Peyer's patch (tissue), 4 donors: ENCODE measurements at regions not wholly inside any gene's neighbourhood (a gene's known extent, or its start where the extent isn't known, plus 50 kb on each side); places are given as distances from the start of the nearest gene placed in this dataset.

Source experiments
- DNase-seq, 3 donors: peaks; one replicate each; pipeline ENCODE4 v3.0.0-alpha.2; 2017 to 2019
- H3K27ac ChIP-seq, 4 donors: fragments of 200-600 bp; sonication (generic); one replicate each; pipeline ENCODE4 v1.5.1; 2016 to 2019
- H3K27me3 ChIP-seq, 2 donors: fragments of 200-600 bp; sonication (generic); one replicate each; pipeline ENCODE4 v1.5.1; 2019
- H3K36me3 ChIP-seq, 3 donors: fragments of 200-600 bp; sonication (generic); one replicate each; pipeline ENCODE4 v1.5.1; 2016 to 2019
- H3K4me1 ChIP-seq, 4 donors: fragments of 200-600 bp; sonication (generic); one replicate each; pipeline ENCODE4 v1.5.1; 2016 to 2019
- H3K4me3 ChIP-seq, 4 donors: fragments of 200-600 bp; sonication (generic); 1 replicate in 3 of 4; 2 replicates in 1 of 4; pipeline ENCODE4 v1.5.1; 2016 to 2019; ENCODE audit warnings: mild to moderate bottlenecking in 1 of 4
- H3K9me3 ChIP-seq, 4 donors: fragments of 200-600 bp; sonication (generic); one replicate each; pipeline ENCODE4 v1.5.1; 2016 to 2019; ENCODE audit warnings: mild to moderate bottlenecking in 1 of 4
- POLR2A ChIP-seq, 2 donors: fragments of 450-650 bp; IDR thresholded peaks; one replicate each; pipeline ENCODE4 v1.5.1; 2017; ENCODE audit warnings: antibody characterized with exemption in 2 of 2, mild to moderate bottlenecking in 2 of 2, moderate library complexity in 2 of 2
- TF ChIP-seq, protein P1 (sequence below), 6 experiments: fragments of 450-650 bp in 4 of 6; fragments of 200-600 bp in 2 of 6; sonication (generic) in 1 of 6; IDR thresholded peaks; one replicate each; pipeline ENCODE4 v1.5.1; 2017 to 2019; ENCODE audit warnings: antibody characterized with exemption in 6 of 6, mild to moderate bottlenecking in 3 of 6, moderate library complexity in 1 of 6

DNA sequence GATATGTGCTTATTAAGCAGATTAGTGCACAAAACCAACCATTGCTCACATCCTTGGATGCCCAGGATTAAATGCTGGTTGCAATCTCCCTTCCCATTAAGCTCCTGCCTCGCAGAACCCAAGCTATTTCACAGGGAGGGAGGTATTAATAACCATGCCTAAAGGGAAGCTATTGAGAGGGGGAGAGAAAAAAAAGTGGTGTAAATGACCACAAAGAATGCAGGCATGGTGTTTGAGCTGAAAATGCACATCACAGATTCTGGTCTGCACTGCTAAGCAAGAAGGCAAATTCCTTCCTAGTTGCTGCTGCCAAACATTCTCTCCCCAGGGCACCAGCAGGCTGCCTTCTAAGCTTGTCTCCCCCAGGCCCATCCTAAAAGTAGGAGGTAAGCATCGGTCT, 92.0 kb upstream of the ISX start:
- H3K9me3 ChIP-seq: no peaks in the 10 kb centered on the region
- H3K4me3 ChIP-seq: no peak overlapping the region
- H3K4me1 ChIP-seq: no peaks in the 10 kb centered on the region
- H3K27me3 ChIP-seq: no peaks in the 10 kb centered on the region
- no peak for DNase-seq
- no peaks in the 10 kb centered on the region for H3K36me3 ChIP-seq
- no peak overlapping the region for H3K27ac ChIP-seq
- TF ChIP-seq, protein P1, sequence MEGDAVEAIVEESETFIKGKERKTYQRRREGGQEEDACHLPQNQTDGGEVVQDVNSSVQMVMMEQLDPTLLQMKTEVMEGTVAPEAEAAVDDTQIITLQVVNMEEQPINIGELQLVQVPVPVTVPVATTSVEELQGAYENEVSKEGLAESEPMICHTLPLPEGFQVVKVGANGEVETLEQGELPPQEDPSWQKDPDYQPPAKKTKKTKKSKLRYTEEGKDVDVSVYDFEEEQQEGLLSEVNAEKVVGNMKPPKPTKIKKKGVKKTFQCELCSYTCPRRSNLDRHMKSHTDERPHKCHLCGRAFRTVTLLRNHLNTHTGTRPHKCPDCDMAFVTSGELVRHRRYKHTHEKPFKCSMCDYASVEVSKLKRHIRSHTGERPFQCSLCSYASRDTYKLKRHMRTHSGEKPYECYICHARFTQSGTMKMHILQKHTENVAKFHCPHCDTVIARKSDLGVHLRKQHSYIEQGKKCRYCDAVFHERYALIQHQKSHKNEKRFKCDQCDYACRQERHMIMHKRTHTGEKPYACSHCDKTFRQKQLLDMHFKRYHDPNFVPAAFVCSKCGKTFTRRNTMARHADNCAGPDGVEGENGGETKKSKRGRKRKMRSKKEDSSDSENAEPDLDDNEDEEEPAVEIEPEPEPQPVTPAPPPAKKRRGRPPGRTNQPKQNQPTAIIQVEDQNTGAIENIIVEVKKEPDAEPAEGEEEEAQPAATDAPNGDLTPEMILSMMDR (IDR thresholded peaks at IDR 0.05): no peak
- no peak for TF ChIP-seq POLR2A (IDR thresholded peaks at IDR 0.05)

DNA sequence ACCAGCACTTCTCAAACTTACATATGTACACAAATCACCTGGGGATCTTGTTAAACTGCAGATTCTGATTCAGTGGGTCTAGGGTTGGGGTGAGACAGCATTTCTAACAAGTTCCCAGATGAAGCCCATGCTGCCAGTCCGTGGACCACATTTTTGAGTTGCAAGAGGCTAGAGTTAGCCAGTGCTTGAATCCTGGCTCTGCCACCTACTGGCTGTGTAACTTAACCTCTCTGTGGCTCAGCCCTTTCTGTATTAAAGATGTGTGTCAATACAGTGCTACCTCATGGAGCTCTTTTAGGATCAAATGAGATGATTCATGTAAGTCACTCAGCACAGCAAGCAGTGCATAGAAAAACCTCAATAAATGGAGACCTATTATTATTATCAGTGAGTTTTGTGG, 90.2 kb upstream of the ISX start:
- no peak for TF ChIP-seq POLR2A (IDR thresholded peaks at IDR 0.05)
- TF ChIP-seq, protein P1 (IDR thresholded peaks at IDR 0.05): peak in 1 of 6 experiments; percentile 12
- DNase-seq: no peak
- no peaks in the 10 kb centered on the region for H3K4me1 ChIP-seq
- H3K27ac ChIP-seq: no peak overlapping the region
- no peaks in the 10 kb centered on the region for H3K9me3 ChIP-seq
- no peaks in the 10 kb centered on the region for H3K36me3 ChIP-seq
- no peak overlapping the region for H3K4me3 ChIP-seq
- H3K27me3 ChIP-seq: no peaks in the 10 kb centered on the region

DNA sequence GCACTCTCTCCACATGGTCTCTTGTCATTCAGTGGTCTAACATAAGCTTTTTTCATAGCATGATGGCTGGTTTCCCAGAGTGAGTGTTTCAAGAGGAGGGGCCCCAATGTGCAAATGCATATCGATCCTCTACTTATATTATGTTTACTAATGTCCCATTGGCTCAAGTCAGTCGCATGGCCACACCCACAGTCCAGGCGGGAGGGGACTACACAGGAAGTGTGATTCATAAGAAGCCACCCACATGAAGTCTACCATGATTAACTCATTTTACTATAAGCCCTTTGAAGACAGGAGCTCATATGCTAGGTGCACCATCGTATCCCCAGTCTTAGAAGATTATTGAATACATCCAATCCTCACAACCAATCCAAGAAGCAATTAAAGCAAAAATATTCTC, 89.5 kb upstream of the ISX start:
- TF ChIP-seq, protein P1 (IDR thresholded peaks at IDR 0.05): no peak
- no peak for TF ChIP-seq POLR2A (IDR thresholded peaks at IDR 0.05)
- no peaks in the 10 kb centered on the region for H3K9me3 ChIP-seq

DNA sequence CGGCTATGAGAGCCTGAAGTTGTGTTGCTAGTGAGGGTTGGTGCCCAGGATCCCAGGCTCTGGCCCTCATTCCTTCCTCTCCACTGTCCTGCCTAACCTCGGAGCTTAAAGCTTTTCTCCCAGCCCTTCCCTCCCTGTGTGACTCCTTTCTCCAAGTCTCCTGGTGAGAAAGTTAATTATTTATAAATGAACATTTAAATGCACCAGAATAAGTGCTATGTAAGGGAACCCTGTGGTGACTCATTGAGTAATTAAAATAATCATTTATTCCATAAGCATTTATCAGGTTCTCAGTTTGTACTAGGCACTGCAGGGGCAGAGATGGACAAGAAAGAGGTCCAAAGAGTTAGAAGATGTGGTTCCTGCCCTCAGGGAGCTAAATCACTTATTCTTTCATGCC, 89.1 kb upstream of the ISX start:
- no peak for TF ChIP-seq POLR2A (IDR thresholded peaks at IDR 0.05)
- TF ChIP-seq, protein P1 (IDR thresholded peaks at IDR 0.05): no peak
- Histone ChIP-seq H3K4me3 (no peak overlapping the region), H3K36me3 (no peaks in the 10 kb centered on the region), H3K4me1 (no peaks in the 10 kb centered on the region), H3K27ac (no peak overlapping the region), H3K27me3 (no peaks in the 10 kb centered on the region), H3K9me3 (no peaks in the 10 kb centered on the region)
- DNase-seq: no peak

More for the DNA sequence above, 89.5 kb upstream of the ISX start:
- no peaks in the 10 kb centered on the region for H3K36me3 ChIP-seq
- no peaks in the 10 kb centered on the region for H3K27me3 ChIP-seq
- H3K27ac ChIP-seq: no peak overlapping the region
- H3K4me3 ChIP-seq: no peak overlapping the region
- no peaks in the 10 kb centered on the region for H3K4me1 ChIP-seq
- DNase-seq: no peak

DNA sequence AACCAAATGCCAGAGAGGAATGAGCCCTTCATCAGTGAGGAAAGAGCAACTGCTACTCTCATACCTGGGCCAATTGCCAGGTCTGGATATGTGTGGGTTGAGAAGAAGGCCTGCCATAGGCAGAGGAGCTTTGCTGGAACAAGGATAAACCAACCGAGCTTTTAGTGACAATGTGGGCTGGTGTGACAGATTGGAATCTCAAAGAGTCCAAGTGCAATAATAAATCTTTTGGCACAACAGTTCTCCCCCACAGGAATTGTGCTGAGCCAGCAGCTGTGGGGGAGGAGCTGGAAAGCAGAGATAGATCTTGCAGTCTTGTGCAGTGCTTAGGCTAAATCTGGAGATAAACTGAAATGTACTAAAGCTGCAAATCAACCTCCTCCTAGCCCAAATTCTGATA, 79.4 kb upstream of the ISX start:
- no peak overlapping the region for H3K4me3 ChIP-seq
- no peaks in the 10 kb centered on the region for H3K4me1 ChIP-seq
- no peaks in the 10 kb centered on the region for H3K27me3 ChIP-seq
- peaks cover 0 to 7% (median 2%) of the 10 kb centered on the region in 4 donors for H3K9me3 ChIP-seq
- no peaks in the 10 kb centered on the region for H3K36me3 ChIP-seq
- no peak overlapping the region for H3K27ac ChIP-seq
- DNase-seq: no peak
- no peak for TF ChIP-seq POLR2A (IDR thresholded peaks at IDR 0.05)
- TF ChIP-seq, protein P1 (IDR thresholded peaks at IDR 0.05): no peak

DNA sequence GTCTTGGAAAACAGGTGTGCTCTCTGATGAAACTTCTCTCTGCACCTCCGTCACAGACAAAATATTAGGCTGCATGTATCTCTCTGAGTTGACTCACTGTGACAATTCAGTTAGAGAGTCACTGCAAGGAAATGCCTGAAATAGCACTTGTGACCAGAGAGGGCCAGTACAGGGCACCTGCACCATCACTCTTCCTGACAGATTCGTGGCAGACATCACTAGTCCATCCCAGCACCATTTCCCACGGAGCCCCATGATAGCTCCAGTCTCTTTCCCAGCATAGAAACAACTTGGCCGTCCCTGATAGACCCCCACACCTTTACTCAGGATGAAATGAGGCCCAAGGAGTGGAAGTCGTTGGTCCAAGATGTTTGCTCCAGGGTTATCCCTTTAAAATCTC, 73.3 kb upstream of the ISX start:
- no peaks in the 10 kb centered on the region for H3K27me3 ChIP-seq
- no peaks in the 10 kb centered on the region for H3K4me1 ChIP-seq
- no peak for DNase-seq
- H3K4me3 ChIP-seq: no peak overlapping the region
- no peak for TF ChIP-seq POLR2A (IDR thresholded peaks at IDR 0.05)
- TF ChIP-seq, protein P1 (IDR thresholded peaks at IDR 0.05): no peak
- H3K27ac ChIP-seq: no peak overlapping the region
- H3K9me3 ChIP-seq: peaks cover 0 to 4% (median 0%) of the 10 kb centered on the region in 4 donors
- H3K36me3 ChIP-seq: no peaks in the 10 kb centered on the region
